ENCODE measurements at regions not wholly inside any gene's neighbourhood (a gene's known extent, or its start where the extent isn't known, plus 50 kb on each side); places are given as distances from the start of the nearest gene placed in this dataset. TPM values are rescaled to one million over a fixed set of nuclear protein-coding genes. Genes with fewer than 3 reads are reported as not detected.

Small RNA genes in the stretch of these regions (small RNA-seq; reads per million reads assigned to genes)
- gene AC026826.2 (ENCODE audit: insufficient read depth, insufficient read length, low read depth, low replicate concordance) (not detected), gene AC026826.3 (ENCODE audit: insufficient read depth, insufficient read length, low read depth, low replicate concordance) (not detected)

All from endothelial cell of umbilical vein (primary cell).